ENCODE measurements at regions not wholly inside any gene's neighbourhood (a gene's known extent, or its start where the extent isn't known, plus 50 kb on each side); places are given as distances from the start of the nearest gene placed in this dataset.

DNA sequence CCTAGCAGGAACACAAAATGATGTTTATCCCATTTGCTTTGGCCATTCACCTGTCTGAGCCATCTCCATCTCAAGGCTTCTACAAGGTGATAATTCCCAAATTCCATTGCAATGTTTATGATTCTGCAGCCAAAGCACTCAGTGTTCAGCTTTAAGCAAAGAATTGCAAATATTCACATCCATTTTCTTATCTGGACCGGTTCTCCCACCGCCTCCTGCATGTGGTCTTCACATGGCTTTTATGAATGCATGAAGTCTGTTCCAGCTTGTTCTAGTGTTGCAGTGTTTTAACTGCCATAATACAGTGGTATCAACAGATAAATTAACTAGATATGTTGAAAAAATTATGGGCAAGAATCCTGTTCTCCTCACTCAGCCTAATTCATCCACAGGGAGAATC is 443.0 kb upstream of the KLF4 start:
- H3K4me1 ChIP-seq (ENCODE audit: insufficient read depth, low read length): peaks cover 11% of the 10 kb centered on the region; the same call in 1 of the 2 replicates
- no peak overlapping the region for H3K9ac ChIP-seq (ENCODE audit: low read depth, low read length)
- no peaks in the 10 kb centered on the region; the same call in 1 of the 2 replicates for H3K36me3 ChIP-seq (ENCODE audit: insufficient read depth, low read length)
- H3K9me3 ChIP-seq (ENCODE audit: control insufficient read depth, insufficient read depth, low read length): no peaks in the 10 kb centered on the region

DNA sequence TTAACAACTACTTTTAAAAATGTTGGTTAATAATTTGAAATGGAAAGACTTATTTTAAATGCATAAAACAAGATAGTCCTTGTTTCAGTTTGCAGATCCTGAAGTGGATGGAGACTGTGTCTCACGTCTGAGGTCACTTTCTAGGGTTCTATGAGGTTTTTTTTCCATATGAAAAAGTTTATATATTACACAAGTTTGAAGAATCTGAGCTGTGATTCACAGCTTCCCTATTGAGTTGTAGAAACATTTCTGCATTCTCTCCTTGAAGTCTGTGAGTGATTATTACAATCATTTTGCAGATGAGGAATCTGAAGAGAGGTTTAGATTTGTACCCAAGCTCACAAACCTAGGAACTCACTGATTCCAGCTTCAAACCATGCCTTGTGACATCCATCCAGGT is 442.5 kb upstream of the KLF4 start:
- no peaks in the 10 kb centered on the region; the same call in 1 of the 2 replicates for H3K36me3 ChIP-seq (ENCODE audit: insufficient read depth, low read length)
- no peaks in the 10 kb centered on the region for H3K9me3 ChIP-seq (ENCODE audit: control insufficient read depth, insufficient read depth, low read length)
- no peak overlapping the region for H3K9ac ChIP-seq (ENCODE audit: low read depth, low read length)
- H3K4me1 ChIP-seq (ENCODE audit: insufficient read depth, low read length): peaks cover 11% of the 10 kb centered on the region; the same call in 1 of the 2 replicates

DNA sequence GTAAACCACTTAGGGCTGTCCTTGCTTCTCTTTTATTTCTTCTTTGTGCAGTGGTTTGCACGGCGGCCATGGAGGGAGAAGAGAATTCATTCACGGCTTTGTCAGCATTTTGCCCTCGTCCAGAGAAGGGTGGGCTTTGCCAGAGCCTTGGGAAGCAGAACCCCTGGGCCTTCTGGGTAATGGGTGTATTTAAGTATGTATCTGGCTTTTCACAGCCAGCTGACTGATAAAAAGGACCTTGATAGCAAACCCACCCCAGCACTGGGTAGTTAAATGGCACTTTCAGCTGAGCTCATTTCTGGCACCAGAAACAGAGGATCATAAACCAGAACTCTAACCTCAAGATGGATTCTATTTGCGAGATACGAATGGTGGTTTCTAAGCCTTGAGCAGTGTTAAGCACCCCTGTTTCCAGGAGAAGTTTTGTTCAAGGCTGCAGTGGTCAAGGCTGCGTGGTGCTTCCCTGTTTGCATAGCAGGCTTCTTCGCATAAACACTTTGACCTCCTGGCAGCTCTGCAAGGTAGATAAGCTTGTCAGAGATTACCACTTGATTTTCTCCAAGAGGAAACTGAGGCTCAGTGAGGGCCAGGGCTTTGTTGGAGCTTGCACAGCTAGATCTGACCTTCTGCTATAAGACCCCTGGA is 441.6 kb upstream of the KLF4 start:
- Histone ChIP-seq H3K9me3 (ENCODE audit: control insufficient read depth, insufficient read depth, low read length) (no peaks in the 10 kb centered on the region), H3K4me1 (ENCODE audit: insufficient read depth, low read length) (peaks cover 11% of the 10 kb centered on the region; the same call in 1 of the 2 replicates), H3K36me3 (ENCODE audit: insufficient read depth, low read length) (no peaks in the 10 kb centered on the region), H3K9ac (ENCODE audit: low read depth, low read length) (no peak overlapping the region)

DNA sequence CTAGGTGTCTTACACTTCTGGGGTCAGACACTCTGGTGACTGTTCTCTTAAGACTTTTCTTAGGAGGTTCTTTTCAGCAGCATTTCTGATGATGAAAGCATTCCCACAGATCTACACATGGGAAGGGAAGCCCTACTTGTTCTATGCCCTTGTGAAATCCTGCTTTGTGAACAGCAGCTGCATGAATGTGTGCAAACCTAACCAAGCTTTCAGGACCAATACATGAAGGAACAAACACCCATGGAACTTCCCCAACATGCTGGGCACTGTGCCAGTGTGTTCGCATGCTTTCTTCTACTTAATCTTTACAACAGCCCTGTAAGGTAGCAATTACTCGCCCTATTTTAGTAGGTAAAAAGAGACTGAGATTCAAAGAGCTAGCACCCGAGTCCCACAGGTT is 439.9 kb upstream of the KLF4 start:
- Histone ChIP-seq H3K9me3 (ENCODE audit: control insufficient read depth, insufficient read depth, low read length) (no peaks in the 10 kb centered on the region), H3K9ac (ENCODE audit: low read depth, low read length) (no peak overlapping the region), H3K4me1 (ENCODE audit: insufficient read depth, low read length) (peaks cover 11% of the 10 kb centered on the region; the same call in 1 of the 2 replicates), H3K36me3 (ENCODE audit: insufficient read depth, low read length) (no peaks in the 10 kb centered on the region)

DNA sequence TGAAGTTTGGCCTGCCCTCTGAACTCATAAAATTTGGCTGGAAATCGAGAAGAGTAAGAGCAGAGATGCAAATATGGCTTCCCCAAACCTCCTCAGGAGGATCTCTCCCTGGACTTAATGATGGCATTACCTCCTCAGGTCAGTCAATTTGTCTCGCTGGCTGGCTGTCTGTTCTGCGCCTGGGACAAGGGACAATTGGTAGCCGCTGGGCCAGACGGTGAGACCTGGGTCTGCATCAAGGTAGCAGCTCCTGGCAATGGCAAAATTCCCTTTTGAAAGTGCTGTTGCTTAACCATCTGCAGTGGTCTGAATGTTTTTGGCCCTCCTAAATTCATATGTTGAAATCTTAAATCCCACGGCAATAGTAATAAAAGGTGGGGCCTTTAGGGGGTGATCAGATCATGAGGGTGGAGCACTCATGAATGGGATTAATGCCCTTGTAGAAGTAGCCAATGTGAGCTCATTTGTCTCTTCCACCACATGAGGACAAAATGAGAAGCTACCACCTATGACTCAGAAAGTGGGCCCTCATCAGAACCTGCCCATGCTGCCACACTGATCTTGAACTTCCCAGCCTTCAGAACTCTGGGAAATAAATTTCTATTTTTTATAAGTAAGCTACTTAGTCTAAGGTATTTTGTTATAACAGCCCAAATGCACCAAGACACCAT is 439.3 kb upstream of the KLF4 start:
- Histone ChIP-seq H3K4me1 (ENCODE audit: insufficient read depth, low read length) (peaks cover 11% of the 10 kb centered on the region; the same call in 1 of the 2 replicates), H3K9me3 (ENCODE audit: control insufficient read depth, insufficient read depth, low read length) (no peaks in the 10 kb centered on the region), H3K9ac (ENCODE audit: low read depth, low read length) (no peak overlapping the region), H3K36me3 (ENCODE audit: insufficient read depth, low read length) (no peaks in the 10 kb centered on the region)

DNA sequence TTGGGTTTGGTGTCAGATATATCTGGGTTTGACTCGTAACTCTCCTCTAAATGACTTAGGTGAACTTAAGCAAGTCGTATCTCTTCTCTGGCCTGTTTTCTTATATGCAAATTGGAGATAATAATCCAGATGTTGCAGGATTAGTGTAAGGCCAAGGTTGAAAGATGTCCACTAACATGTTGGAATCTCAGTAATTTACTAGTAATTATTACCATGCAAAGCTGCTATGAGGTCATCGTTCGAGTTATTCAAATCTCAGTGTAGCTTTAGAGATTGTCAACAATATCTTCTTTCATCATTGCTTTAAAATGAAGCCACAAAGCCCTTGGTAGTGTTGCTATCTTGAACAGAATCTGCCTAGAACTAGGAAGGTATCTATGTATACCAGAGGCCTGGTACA is 437.7 kb upstream of the KLF4 start:
- H3K9me3 ChIP-seq (ENCODE audit: control insufficient read depth, insufficient read depth, low read length): no peaks in the 10 kb centered on the region
- no peaks in the 10 kb centered on the region for H3K36me3 ChIP-seq (ENCODE audit: insufficient read depth, low read length)
- no peak overlapping the region for H3K9ac ChIP-seq (ENCODE audit: low read depth, low read length)
- peaks cover 2% of the 10 kb centered on the region; the same call in 1 of the 2 replicates for H3K4me1 ChIP-seq (ENCODE audit: insufficient read depth, low read length)

DNA sequence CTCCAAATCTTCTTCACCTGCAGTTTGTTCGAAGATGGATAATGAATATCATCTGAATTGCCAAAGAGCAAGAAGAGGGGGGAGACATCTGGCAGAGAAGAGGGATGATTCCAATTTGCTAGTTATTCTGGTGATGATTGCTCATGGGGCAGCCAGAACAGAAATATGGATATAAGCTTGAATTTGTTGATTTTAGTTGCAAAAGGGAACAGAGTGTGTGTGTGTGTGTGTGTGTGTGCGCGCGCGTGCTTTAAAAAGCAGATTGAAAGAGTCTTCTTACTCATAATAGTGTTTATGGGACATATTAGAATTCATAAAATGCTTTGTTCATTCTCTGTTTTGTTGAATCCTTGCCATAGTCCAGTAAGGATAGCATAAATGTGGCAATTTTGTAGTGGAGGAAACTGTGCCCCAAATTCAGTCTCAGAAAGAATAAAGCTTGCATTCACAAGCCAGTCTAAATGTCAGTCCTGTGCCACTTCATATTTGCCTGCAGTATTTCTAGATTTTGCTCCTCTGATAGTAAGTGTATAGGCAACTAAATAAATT is 436.3 kb upstream of the KLF4 start:
- no peaks in the 10 kb centered on the region for H3K36me3 ChIP-seq (ENCODE audit: insufficient read depth, low read length)
- H3K9ac ChIP-seq (ENCODE audit: low read depth, low read length): no peak overlapping the region
- no peaks in the 10 kb centered on the region for H3K9me3 ChIP-seq (ENCODE audit: control insufficient read depth, insufficient read depth, low read length)
- H3K4me1 ChIP-seq (ENCODE audit: insufficient read depth, low read length): no peaks in the 10 kb centered on the region

DNA sequence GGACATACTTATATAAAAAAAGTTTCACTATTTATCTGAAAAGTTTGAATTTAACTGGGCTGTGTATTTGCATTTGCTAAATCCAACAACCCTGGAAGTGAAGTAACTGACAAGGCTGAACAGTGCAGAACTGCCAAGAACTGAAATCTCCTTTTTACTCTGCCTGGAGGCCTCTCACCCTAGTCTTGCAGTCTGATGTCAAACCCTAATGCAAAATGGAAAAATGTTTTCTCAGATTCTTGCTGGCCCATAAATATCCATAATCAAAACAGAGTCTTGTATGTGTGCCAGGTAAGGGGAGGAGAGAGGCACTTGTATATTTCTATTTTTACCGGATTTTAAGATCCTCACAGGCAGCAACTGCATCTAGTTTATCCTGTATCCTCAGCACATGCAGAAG is 432.7 kb upstream of the KLF4 start:
- Histone ChIP-seq H3K36me3 (ENCODE audit: insufficient read depth, low read length) (no peaks in the 10 kb centered on the region), H3K4me1 (ENCODE audit: insufficient read depth, low read length) (no peaks in the 10 kb centered on the region), H3K9me3 (ENCODE audit: control insufficient read depth, insufficient read depth, low read length) (no peaks in the 10 kb centered on the region), H3K9ac (ENCODE audit: low read depth, low read length) (no peak overlapping the region)

DNA sequence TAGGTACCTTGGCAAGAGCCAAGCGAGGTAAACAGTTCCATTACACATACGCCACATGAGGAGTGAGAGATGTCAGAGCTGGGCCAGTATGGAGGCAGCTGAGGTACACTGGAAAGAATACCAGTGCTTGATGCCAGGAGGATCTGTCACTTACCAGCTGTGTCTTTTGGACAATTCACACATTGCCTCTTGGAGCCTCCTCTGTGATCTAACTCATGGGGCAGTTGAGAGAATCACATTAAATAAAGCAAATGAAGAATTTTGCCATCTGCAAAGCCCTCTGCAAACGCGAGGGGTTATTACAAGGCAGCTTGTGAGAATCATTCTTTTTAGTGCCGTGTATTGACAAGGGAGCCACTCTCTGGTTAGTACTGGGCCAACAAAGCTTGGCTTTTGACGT is 429.7 kb upstream of the KLF4 start:
- no peaks in the 10 kb centered on the region for H3K36me3 ChIP-seq (ENCODE audit: insufficient read depth, low read length)
- H3K9ac ChIP-seq (ENCODE audit: low read depth, low read length): no peak overlapping the region
- H3K9me3 ChIP-seq (ENCODE audit: control insufficient read depth, insufficient read depth, low read length): no peaks in the 10 kb centered on the region
- no peaks in the 10 kb centered on the region for H3K4me1 ChIP-seq (ENCODE audit: insufficient read depth, low read length)

DNA sequence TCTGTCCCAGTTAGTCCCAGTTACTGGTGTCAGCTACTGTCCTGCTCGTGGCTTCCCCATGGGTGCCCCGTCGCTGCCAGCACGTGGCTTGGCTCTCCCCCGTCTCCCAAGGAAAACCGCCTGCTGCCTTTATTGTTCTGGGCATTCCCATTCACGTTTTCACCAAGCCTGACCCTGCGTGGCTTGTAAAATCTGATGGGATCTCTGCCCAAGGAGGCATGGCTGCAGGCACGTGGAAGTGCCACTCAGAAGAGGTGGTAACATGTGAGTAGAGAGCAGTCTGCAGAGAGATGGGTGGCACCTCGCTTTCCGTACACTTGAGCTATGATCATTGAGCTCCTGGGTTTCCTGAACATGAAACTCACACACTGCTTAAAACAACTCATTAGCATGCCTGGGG is 429.2 kb upstream of the KLF4 start:
- Histone ChIP-seq H3K4me1 (ENCODE audit: insufficient read depth, low read length) (no peaks in the 10 kb centered on the region), H3K9me3 (ENCODE audit: control insufficient read depth, insufficient read depth, low read length) (no peaks in the 10 kb centered on the region), H3K36me3 (ENCODE audit: insufficient read depth, low read length) (no peaks in the 10 kb centered on the region), H3K9ac (ENCODE audit: low read depth, low read length) (no peak overlapping the region)

DNA sequence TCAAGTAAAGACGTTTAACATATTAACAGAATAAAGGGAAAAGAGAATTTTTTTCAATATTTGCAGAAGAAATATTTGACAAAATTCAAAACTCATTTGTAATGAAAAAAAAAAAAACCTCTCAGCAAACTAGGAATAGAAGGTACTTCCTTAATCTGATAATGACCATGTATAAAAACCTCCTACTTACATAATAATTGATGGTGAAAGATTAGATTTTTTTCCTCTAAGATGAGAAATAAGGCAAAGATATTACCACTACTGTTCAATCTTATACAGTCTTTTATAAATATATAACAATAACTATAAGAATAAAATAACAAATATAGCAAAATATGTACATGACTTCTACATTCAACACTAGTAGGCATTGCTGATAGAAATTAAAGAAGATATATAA is 424.6 kb upstream of the KLF4 start:
- no peaks in the 10 kb centered on the region for H3K36me3 ChIP-seq (ENCODE audit: insufficient read depth, low read length)
- peaks cover 8% of the 10 kb centered on the region; the same call in 1 of the 2 replicates for H3K9me3 ChIP-seq (ENCODE audit: control insufficient read depth, insufficient read depth, low read length)
- H3K4me1 ChIP-seq (ENCODE audit: insufficient read depth, low read length): no peaks in the 10 kb centered on the region
- no peak overlapping the region for H3K9ac ChIP-seq (ENCODE audit: low read depth, low read length)

DNA sequence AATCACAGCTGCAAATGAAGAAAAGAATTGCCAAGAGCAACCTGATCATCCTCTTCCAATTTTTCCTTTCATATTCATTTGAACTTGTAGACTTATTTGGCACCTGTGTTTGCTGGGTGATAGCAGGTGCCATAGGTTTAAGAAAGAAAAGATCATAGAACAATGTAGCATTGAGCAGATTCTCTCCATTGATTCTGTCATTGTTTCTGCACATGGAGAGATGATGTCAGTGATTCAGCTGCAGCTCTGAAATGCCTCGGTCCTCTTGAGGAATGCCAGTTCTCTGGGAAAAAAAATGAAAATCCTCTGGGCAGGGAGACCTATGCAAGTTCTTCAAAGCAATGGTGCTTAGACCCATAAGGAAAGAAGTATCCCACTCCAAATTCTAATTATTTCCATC is 418.1 kb upstream of the KLF4 start:
- no peaks in the 10 kb centered on the region for H3K36me3 ChIP-seq (ENCODE audit: insufficient read depth, low read length)
- H3K9ac ChIP-seq (ENCODE audit: low read depth, low read length): no peak overlapping the region
- no peaks in the 10 kb centered on the region for H3K4me1 ChIP-seq (ENCODE audit: insufficient read depth, low read length)
- H3K9me3 ChIP-seq (ENCODE audit: control insufficient read depth, insufficient read depth, low read length): peaks cover 2% of the 10 kb centered on the region; the same call in 1 of the 2 replicates

DNA sequence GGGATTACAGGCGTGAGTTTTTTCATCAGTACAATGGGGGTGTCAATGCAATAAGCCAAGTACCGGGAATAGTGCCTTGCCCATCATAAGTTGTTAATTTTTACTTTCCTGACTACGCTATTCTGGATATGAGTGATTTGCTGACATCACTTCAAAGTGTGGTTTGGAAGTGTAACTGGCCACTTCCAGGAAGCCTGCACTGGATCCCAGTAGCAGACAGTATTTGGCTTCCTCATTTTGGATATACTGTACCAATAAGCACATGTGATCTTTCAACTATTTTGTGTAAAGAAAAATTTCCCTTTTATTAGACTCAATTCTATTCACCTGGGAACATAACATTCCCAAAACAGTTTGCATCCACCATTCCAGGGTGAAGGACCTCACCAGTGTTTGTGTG is 417.7 kb upstream of the KLF4 start:
- H3K36me3 ChIP-seq (ENCODE audit: insufficient read depth, low read length): no peaks in the 10 kb centered on the region
- no peaks in the 10 kb centered on the region; the same call in 1 of the 2 replicates for H3K9me3 ChIP-seq (ENCODE audit: control insufficient read depth, insufficient read depth, low read length)
- no peak overlapping the region for H3K9ac ChIP-seq (ENCODE audit: low read depth, low read length)
- H3K4me1 ChIP-seq (ENCODE audit: insufficient read depth, low read length): no peaks in the 10 kb centered on the region

DNA sequence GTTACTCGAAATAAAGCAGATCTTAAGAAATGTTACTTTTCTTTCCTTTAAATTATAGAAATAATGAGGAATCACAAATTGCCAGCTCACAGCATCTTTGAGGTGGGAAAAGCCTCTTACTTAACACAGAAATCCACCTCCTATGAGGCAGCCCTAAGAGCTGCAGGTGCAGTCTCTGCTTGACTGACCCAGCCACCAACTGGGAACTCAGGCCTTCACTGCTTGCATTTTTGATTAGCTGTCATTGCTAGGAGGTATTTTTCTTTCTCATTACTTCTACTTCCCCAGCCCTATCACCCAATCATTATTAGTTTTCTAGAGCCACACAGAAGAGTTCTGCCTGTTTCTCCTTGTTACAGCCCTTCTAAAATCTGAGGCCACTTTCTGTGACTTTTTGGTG is 416.5 kb upstream of the KLF4 start:
- Histone ChIP-seq H3K9me3 (ENCODE audit: control insufficient read depth, insufficient read depth, low read length) (no peaks in the 10 kb centered on the region; the same call in none of the 2 replicates), H3K36me3 (ENCODE audit: insufficient read depth, low read length) (no peaks in the 10 kb centered on the region), H3K4me1 (ENCODE audit: insufficient read depth, low read length) (no peaks in the 10 kb centered on the region), H3K9ac (ENCODE audit: low read depth, low read length) (no peak overlapping the region)

Measured in ES-I3 (cell line).